GM12878 (cell line): ENCODE measurements at regions not wholly inside any gene's neighbourhood (a gene's known extent, or its start where the extent isn't known, plus 50 kb on each side); places are given as distances from the start of the nearest gene placed in this dataset.

Experiments
- ATAC-seq: fragments of 200-7000 bp; cut with Tn5 transposase; 3 replicates; pipeline ENCODE4 v1.9.1; 2020; ENCODE audit warnings: mild to moderate bottlenecking, moderate library complexity
- BruUV-seq: library from RNA; stranded (reverse); fragments of 400-500 nt; replicated peaks from 2 replicates; lab custom pipeline; 2021; lab: Mats Ljungman, UMichigan
- CTCF ChIA-PET: fragments of 300-600 bp; sonication (Branson Sonifier 250); formaldehyde crosslinking; extraction: SDS; loops from one replicate; lab custom pipeline; 2021; ENCODE audit warnings: inconsistent platforms; lab: Yijun Ruan, JAX
- POLR2A ChIA-PET: fragments of 350-600 bp; formaldehyde crosslinking; extraction: SDS; loops from one replicate; lab custom pipeline; 2021; ENCODE audit warnings: inconsistent platforms; lab: Charles Lee
- RAD21 ChIA-PET: fragments of 300-600 bp; sonication (Branson Sonifier 250); formaldehyde crosslinking; loops from one replicate; lab custom pipeline; 2023; ENCODE audit warnings: antibody characterized with exemption; ENCODE audit not compliant: unreplicated experiment; lab: Charles Lee
- SMC1A ChIA-PET: fragments of 300-600 bp; sonication (Branson Sonifier 250); formaldehyde crosslinking; loops from one replicate; lab custom pipeline; 2023; ENCODE audit not compliant: unreplicated experiment, uncharacterized antibody; lab: Charles Lee
- DNase-seq: peaks from one replicate; pipeline ENCODE4 v3.0.0-alpha.2; 2011; ENCODE audit warnings: low read depth, low spot score
- FAIRE-seq: peaks from 3 replicates; lab custom pipeline; 2011; peaks lifted over from hg19 to GRCh38; lab: Jason Lieb, UNC
- H2AFZ ChIP-seq: 2 replicates; pipeline ENCODE4 v1.6.0; 2011; ENCODE audit warnings: low read depth, low read length, control low read depth; ENCODE audit not compliant: control insufficient read depth
- H3K27ac ChIP-seq: 2 replicates; pipeline ENCODE4 v1.5.1; 2011; ENCODE audit warnings: control low read depth; ENCODE audit not compliant: control insufficient read depth, insufficient read depth
- H3K27me3 ChIP-seq, 2 experiments: replicated peaks in 1 of 2; 2 replicates each; pipeline versions ENCODE4 v1.6.0 to v1.6.1; 2011; ENCODE audit warnings: low read length in 1 of 2; ENCODE audit not compliant: control insufficient read depth in 2 of 2, insufficient read depth in 2 of 2
- H3K36me3 ChIP-seq, 2 experiments: 2 replicates each; pipeline ENCODE4 v1.5.1; 2011; ENCODE audit warnings: low read length in 1 of 2; ENCODE audit not compliant: control insufficient read depth in 2 of 2, insufficient read depth in 2 of 2
- H3K4me1 ChIP-seq: 2 replicates; pipeline ENCODE4 v1.6.1; 2011; ENCODE audit warnings: mild to moderate bottlenecking, low read length, moderate library complexity, mixed read lengths; ENCODE audit not compliant: control insufficient read depth, insufficient read depth
- H3K4me2 ChIP-seq: 2 replicates; pipeline ENCODE4 v1.6.0; 2011; ENCODE audit warnings: control low read depth; ENCODE audit not compliant: control insufficient read depth, insufficient read depth
- H3K4me3 ChIP-seq: fragments of 200-600 bp; sonication (generic); 2 replicates; pipeline ENCODE4 v1.5.1; 2016
- H3K79me2 ChIP-seq: 2 replicates; pipeline ENCODE4 v1.6.0; 2011; ENCODE audit warnings: low read length; ENCODE audit not compliant: control insufficient read depth, insufficient read depth
- H3K9ac ChIP-seq: 2 replicates; pipeline ENCODE4 v1.8.0; 2011; ENCODE audit warnings: low read length, control low read depth, mixed read lengths; ENCODE audit not compliant: control insufficient read depth, insufficient read depth
- H3K9me3 ChIP-seq: replicated peaks from 3 replicates; pipeline ENCODE4 v1.5.1; 2011; ENCODE audit warnings: mild to moderate bottlenecking, low read length; ENCODE audit not compliant: control insufficient read depth, insufficient read depth
- H4K20me1 ChIP-seq: 2 replicates; pipeline ENCODE4 v1.6.0; 2011; ENCODE audit not compliant: control insufficient read depth, insufficient read depth
- BMI1 ChIP-seq: fragments of 450-650 bp; IDR thresholded peaks from 2 replicates; pipeline ENCODE4 v1.6.1; 2016; ENCODE audit warnings: mild to moderate bottlenecking, moderate library complexity, borderline replicate concordance
- GATAD2B ChIP-seq: fragments of 450-650 bp; conservative IDR thresholded peaks from 2 replicates; pipeline ENCODE4 v1.6.1; 2017; ENCODE audit warnings: low read depth, mild to moderate bottlenecking, moderate library complexity
- NFIC ChIP-seq: IDR thresholded peaks from 2 replicates; pipeline ENCODE4 v1.6.1; 2012; ENCODE audit warnings: low read depth, mild to moderate bottlenecking, inconsistent platforms, low read length, moderate library complexity
- NFXL1 ChIP-seq: fragments of 450-650 bp; IDR thresholded peaks from 2 replicates; pipeline ENCODE4 v1.6.1; 2017; ENCODE audit warnings: antibody characterized with exemption, mild to moderate bottlenecking, borderline replicate concordance
- NFYA ChIP-seq: IDR thresholded peaks from 2 replicates; pipeline ENCODE4 v1.6.1; 2011; ENCODE audit warnings: low read depth, mild to moderate bottlenecking, low read length, improper control_type of control experiment, borderline replicate concordance
- NR2C2 ChIP-seq: IDR thresholded peaks from 2 replicates; pipeline ENCODE4 v1.6.1; 2011; ENCODE audit warnings: borderline replicate concordance, low read depth; ENCODE audit not compliant: control insufficient read depth, insufficient read length
- RAD21 ChIP-seq: IDR thresholded peaks from 2 replicates; pipeline ENCODE4 v1.6.1; 2011; ENCODE audit warnings: mild to moderate bottlenecking, low read depth, low read length, moderate library complexity; ENCODE audit not compliant: insufficient read depth
- RAD51 ChIP-seq: fragments of 450-650 bp; IDR thresholded peaks from 2 replicates; pipeline ENCODE4 v1.6.1; 2016; ENCODE audit warnings: moderate library complexity, mild to moderate bottlenecking, inconsistent platforms
- RCOR1 ChIP-seq: conservative IDR thresholded peaks from 2 replicates; pipeline ENCODE4 v1.6.1; 2012; ENCODE audit warnings: low read depth, low read length, improper control_type of control experiment
- RUNX3 ChIP-seq: IDR thresholded peaks from 2 replicates; pipeline ENCODE4 v1.6.1; 2012; ENCODE audit warnings: low read length, inconsistent platforms
- SUZ12 ChIP-seq: fragments of 200-600 bp; sonication (generic); IDR thresholded peaks from one replicate; pipeline ENCODE4 v1.6.1; 2018; ENCODE audit warnings: antibody characterized with exemption, mild to moderate bottlenecking; ENCODE audit not compliant: unreplicated experiment
- TARDBP ChIP-seq: IDR thresholded peaks from 2 replicates; pipeline ENCODE4 v1.6.1; 2016; ENCODE audit warnings: borderline replicate concordance
- TCF7 ChIP-seq: IDR thresholded peaks from 2 replicates; pipeline ENCODE4 v1.6.1; 2014; ENCODE audit warnings: antibody characterized with exemption, borderline replicate concordance
- YY1 ChIP-seq: IDR thresholded peaks from 2 replicates; pipeline ENCODE4 v1.6.1; 2011; ENCODE audit warnings: low read depth, mild to moderate bottlenecking, low read length
- ZSCAN29 ChIP-seq: fragments of 450-650 bp; IDR thresholded peaks from 2 replicates; pipeline ENCODE4 v1.6.1; 2017; ENCODE audit warnings: mild to moderate bottlenecking, moderate library complexity
- WGBS: methylation state at CpG from one replicate; pipeline ENCODE4 v1.1.6; 2016; ENCODE audit warnings: low lambda C conversion rate; ENCODE audit not compliant: insufficient replicate concordance, insufficient coverage; ENCODE audit errors: missing lambda C conversion rate; 5-methylcytosine and 5-hydroxymethylcytosine counted together
- in situ Hi-C: fragments of 300-500 bp; cut with MboI; formaldehyde crosslinking; loops from 9 replicates; pipeline ENCODE4 v1.14.3; 2018; ENCODE audit warnings: mixed read lengths
- intact Hi-C: fragments of 100-400 bp; cut with micrococcal nuclease; formaldehyde crosslinking; loops from one replicate; pipeline ENCODE4 v1.14.2; 2022; ENCODE audit not compliant: unreplicated experiment
- TF ChIP-seq, protein P1 (sequence below): fragments of 450-650 bp; IDR thresholded peaks from 2 replicates; pipeline ENCODE4 v1.6.1; 2016; ENCODE audit warnings: mild to moderate bottlenecking
- TF ChIP-seq, protein P2 (sequence below): IDR thresholded peaks from 2 replicates; pipeline ENCODE4 v1.6.1; 2012; ENCODE audit warnings: low read length, inconsistent platforms
- TF ChIP-seq, protein P3 (sequence below): fragments of 450-650 bp; formaldehyde crosslinking; IDR thresholded peaks from 2 replicates; pipeline ENCODE4 v1.5.0; 2022; ENCODE audit warnings: mild to moderate bottlenecking, missing genetic modification characterization
- TF ChIP-seq, protein P4 (sequence below): IDR thresholded peaks from 2 replicates; pipeline ENCODE4 v1.6.1; 2011; ENCODE audit warnings: borderline replicate concordance, low read depth, mild to moderate bottlenecking, moderate library complexity, mixed read lengths, low read length; ENCODE audit not compliant: insufficient read depth; ENCODE audit errors: extremely low read length

DNA sequence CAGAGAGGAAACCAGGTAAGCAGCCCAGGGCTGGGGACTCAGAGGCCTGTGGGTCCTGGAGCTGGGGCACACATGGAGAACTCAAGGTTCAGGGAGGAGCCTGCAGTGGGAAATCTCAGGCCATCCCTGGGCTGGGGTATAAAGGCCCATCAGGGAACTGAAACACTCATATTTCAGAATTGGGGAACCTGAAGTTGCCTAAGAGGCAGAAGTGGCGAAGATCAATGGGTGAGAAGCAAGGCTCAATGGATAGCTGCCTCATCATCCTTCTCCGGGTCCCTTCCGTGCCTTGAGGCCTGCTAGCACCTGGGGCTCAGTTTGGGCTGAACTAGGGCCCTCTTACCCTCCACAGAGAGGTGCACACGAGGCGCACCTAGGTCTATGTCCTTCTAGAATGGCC, 747.5 kb upstream of the AMELY start:
- H3K79me2 ChIP-seq = no peaks in the 10 kb centered on the region
- H3K9me3 ChIP-seq = no peaks in the 10 kb centered on the region
- CTCF ChIA-PET = no interaction called here
- SMC1A ChIA-PET = no interaction called here
- H2AFZ ChIP-seq = no peak overlapping the region
- in situ Hi-C loops = no loop called here
- H3K4me2 ChIP-seq = no peak overlapping the region
- RAD21 ChIA-PET = no interaction called here
- H3K4me3 ChIP-seq = no peak overlapping the region
- H3K27ac ChIP-seq = no peak overlapping the region
- no peaks in the 10 kb centered on the region for H3K36me3 ChIP-seq
- no peaks in the 10 kb centered on the region for H3K27me3 ChIP-seq
- H4K20me1 ChIP-seq = no peaks in the 10 kb centered on the region
- WGBS = no CpG with 5 or more reads among the region's 5 CpGs
- H3K4me1 ChIP-seq = no peaks in the 10 kb centered on the region
- FAIRE-seq = no peak
- DNase-seq = no peak
- POLR2A ChIA-PET = no interaction called here
- ATAC-seq = no peak
- no TSS peak for BruUV-seq
- intact Hi-C loops = no loop called here
- no peak overlapping the region for H3K9ac ChIP-seq
- TF ChIP-seq RAD21 (no peak), RAD51 (no peak), TCF7 (no peak), RUNX3 (no peak), SUZ12 (no peak), NFIC (no peak), TARDBP (no peak), GATAD2B (no peak), YY1 (no peak), RCOR1 (no peak), NFXL1 (no peak), NFYA (no peak), BMI1 (no peak), NR2C2 (no peak), ZSCAN29 (no peak)
- TF ChIP-seq, protein P1, sequence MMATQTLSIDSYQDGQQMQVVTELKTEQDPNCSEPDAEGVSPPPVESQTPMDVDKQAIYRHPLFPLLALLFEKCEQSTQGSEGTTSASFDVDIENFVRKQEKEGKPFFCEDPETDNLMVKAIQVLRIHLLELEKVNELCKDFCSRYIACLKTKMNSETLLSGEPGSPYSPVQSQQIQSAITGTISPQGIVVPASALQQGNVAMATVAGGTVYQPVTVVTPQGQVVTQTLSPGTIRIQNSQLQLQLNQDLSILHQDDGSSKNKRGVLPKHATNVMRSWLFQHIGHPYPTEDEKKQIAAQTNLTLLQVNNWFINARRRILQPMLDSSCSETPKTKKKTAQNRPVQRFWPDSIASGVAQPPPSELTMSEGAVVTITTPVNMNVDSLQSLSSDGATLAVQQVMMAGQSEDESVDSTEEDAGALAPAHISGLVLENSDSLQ = no peak
- TF ChIP-seq, protein P2, sequence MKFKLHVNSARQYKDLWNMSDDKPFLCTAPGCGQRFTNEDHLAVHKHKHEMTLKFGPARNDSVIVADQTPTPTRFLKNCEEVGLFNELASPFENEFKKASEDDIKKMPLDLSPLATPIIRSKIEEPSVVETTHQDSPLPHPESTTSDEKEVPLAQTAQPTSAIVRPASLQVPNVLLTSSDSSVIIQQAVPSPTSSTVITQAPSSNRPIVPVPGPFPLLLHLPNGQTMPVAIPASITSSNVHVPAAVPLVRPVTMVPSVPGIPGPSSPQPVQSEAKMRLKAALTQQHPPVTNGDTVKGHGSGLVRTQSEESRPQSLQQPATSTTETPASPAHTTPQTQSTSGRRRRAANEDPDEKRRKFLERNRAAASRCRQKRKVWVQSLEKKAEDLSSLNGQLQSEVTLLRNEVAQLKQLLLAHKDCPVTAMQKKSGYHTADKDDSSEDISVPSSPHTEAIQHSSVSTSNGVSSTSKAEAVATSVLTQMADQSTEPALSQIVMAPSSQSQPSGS = no peak
- TF ChIP-seq, protein P3, sequence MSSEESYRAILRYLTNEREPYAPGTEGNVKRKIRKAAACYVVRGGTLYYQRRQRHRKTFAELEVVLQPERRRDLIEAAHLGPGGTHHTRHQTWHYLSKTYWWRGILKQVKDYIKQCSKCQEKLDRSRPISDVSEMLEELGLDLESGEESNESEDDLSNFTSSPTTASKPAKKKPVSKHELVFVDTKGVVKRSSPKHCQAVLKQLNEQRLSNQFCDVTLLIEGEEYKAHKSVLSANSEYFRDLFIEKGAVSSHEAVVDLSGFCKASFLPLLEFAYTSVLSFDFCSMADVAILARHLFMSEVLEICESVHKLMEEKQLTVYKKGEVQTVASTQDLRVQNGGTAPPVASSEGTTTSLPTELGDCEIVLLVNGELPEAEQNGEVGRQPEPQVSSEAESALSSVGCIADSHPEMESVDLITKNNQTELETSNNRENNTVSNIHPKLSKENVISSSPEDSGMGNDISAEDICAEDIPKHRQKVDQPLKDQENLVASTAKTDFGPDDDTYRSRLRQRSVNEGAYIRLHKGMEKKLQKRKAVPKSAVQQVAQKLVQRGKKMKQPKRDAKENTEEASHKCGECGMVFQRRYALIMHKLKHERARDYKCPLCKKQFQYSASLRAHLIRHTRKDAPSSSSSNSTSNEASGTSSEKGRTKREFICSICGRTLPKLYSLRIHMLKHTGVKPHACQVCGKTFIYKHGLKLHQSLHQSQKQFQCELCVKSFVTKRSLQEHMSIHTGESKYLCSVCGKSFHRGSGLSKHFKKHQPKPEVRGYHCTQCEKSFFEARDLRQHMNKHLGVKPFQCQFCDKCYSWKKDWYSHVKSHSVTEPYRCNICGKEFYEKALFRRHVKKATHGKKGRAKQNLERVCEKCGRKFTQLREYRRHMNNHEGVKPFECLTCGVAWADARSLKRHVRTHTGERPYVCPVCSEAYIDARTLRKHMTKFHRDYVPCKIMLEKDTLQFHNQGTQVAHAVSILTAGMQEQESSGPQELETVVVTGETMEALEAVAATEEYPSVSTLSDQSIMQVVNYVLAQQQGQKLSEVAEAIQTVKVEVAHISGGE (CRISPR knock-in tag) = no peak
- TF ChIP-seq, protein P4, sequence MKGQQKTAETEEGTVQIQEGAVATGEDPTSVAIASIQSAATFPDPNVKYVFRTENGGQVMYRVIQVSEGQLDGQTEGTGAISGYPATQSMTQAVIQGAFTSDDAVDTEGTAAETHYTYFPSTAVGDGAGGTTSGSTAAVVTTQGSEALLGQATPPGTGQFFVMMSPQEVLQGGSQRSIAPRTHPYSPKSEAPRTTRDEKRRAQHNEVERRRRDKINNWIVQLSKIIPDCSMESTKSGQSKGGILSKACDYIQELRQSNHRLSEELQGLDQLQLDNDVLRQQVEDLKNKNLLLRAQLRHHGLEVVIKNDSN = no peak
